ENCODE measurements at regions not wholly inside any gene's neighbourhood (a gene's known extent, or its start where the extent isn't known, plus 50 kb on each side); places are given as distances from the start of the nearest gene placed in this dataset.

DNA sequence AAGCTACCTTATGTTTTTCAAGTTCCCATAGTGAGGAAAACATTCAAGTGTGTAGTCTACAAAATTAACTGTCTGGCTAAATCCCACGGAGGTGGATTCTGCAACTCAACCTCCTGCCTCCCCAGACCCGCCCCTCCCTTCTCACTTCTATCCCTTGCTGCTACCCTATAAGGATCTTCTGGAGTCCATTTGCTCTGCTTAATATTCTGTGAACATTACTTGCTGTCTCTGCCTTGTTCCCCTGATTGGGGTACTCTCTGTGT, 163.2 kb downstream of the KCNE4 start:
- Histone ChIP-seq H3K9me3 (peaks cover 0 to 12% (median 4%) of the 10 kb centered on the region in 4 donors), H3K36me3 (no peaks in the 10 kb centered on the region), H3K4me3 (no peak overlapping the region), H3K4me1 (peaks cover 0 to 14% (median 11%) of the 10 kb centered on the region in 4 donors), H3K27ac (replicated peaks in 1 of 4) (peak overlapping the region in 2 of 4 donors; percentile 12 to 38), H3K27me3 (no peaks in the 10 kb centered on the region)
- TF ChIP-seq POLR2AphosphoS5 (IDR thresholded peaks at IDR 0.05), result no peak
- TF ChIP-seq, protein P1, sequence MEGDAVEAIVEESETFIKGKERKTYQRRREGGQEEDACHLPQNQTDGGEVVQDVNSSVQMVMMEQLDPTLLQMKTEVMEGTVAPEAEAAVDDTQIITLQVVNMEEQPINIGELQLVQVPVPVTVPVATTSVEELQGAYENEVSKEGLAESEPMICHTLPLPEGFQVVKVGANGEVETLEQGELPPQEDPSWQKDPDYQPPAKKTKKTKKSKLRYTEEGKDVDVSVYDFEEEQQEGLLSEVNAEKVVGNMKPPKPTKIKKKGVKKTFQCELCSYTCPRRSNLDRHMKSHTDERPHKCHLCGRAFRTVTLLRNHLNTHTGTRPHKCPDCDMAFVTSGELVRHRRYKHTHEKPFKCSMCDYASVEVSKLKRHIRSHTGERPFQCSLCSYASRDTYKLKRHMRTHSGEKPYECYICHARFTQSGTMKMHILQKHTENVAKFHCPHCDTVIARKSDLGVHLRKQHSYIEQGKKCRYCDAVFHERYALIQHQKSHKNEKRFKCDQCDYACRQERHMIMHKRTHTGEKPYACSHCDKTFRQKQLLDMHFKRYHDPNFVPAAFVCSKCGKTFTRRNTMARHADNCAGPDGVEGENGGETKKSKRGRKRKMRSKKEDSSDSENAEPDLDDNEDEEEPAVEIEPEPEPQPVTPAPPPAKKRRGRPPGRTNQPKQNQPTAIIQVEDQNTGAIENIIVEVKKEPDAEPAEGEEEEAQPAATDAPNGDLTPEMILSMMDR (IDR thresholded peaks at IDR 0.05), result no peak
- TF ChIP-seq EP300 (IDR thresholded peaks at IDR 0.05), result no peak
- no peak for TF ChIP-seq POLR2A (IDR thresholded peaks at IDR 0.05; ENCODE audit: low read depth)
- no peak for DNase-seq (ENCODE audit: extremely low spot score)
- 28% methylated on average over 2 of the region's 2 CpGs for whole genome bisulfite sequencing
- intact Hi-C loops (cut with DNase I), result no loop called here

DNA sequence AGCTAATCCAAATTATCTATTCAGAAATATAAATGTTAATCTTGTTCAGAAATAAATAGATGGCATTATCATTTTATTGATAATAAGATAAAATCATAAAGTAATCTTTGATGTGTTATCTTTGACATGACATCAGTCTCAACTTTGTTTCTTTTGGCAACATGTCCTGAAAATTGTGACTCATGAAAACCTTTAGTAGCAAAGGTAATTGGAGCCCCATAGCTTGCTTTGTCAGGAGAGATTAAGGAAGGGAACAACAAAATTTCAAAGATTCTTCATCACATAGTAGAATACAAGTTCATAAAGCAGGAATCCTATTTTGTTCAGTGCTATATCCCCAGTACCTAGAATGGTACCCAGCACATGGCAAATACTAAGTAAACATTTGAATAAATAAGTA, 165.4 kb downstream of the KCNE4 start:
- no peak overlapping the region for H3K27ac ChIP-seq (replicated peaks in 1 of 4)
- H3K4me1 ChIP-seq, result peaks cover 0 to 14% (median 11%) of the 10 kb centered on the region in 4 donors
- TF ChIP-seq, protein P1 (IDR thresholded peaks at IDR 0.05), result no peak
- TF ChIP-seq POLR2A (IDR thresholded peaks at IDR 0.05; ENCODE audit: low read depth) (no peak), POLR2AphosphoS5 (IDR thresholded peaks at IDR 0.05) (no peak), EP300 (IDR thresholded peaks at IDR 0.05) (no peak)
- no peaks in the 10 kb centered on the region for H3K36me3 ChIP-seq
- no peak for DNase-seq (ENCODE audit: extremely low spot score)
- no peaks in the 10 kb centered on the region for H3K27me3 ChIP-seq
- intact Hi-C loops (cut with DNase I), result no loop called here
- H3K4me3 ChIP-seq, result no peak overlapping the region
- H3K9me3 ChIP-seq, result no peaks in the 10 kb centered on the region

DNA sequence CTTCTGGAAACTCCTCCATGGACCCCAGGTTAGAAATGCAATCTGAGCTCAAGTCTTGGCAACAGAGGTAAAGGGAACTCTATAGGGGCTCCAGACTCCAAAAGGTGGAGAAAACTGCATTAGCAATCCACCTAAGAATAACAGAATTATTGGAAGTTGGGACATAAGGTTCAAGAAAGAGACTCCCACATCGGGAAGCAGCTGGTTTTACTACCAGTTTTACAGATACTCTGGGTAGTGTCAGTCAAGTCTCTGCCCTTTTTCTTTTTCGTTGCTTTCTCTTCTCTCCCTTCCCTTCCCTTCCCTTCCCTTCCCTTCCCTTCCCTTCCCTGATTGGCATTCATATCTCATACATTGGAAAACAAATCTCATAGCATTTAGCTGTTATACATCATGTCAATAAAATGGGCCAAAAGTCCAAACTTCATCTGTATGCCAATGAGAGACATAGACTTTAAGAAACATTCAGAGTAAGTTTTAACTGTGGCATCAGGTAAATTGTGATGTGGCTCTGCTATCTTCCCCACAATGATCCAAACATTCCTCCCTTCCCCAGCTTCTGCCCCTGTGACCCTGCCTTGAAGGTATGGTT, 166.7 kb downstream of the KCNE4 start:
- Histone ChIP-seq H3K9me3 (no peaks in the 10 kb centered on the region), H3K4me1 (peaks cover 0 to 14% (median 11%) of the 10 kb centered on the region in 4 donors), H3K27ac (replicated peaks in 1 of 4) (no peak overlapping the region), H3K27me3 (no peaks in the 10 kb centered on the region), H3K4me3 (no peak overlapping the region), H3K36me3 (no peaks in the 10 kb centered on the region)
- TF ChIP-seq POLR2AphosphoS5 (IDR thresholded peaks at IDR 0.05) (no peak), POLR2A (IDR thresholded peaks at IDR 0.05; ENCODE audit: low read depth) (no peak), EP300 (IDR thresholded peaks at IDR 0.05) (no peak)
- TF ChIP-seq, protein P1 (IDR thresholded peaks at IDR 0.05), result no peak
- 82% methylated on average over 2 of the region's 2 CpGs for WGBS
- no peak for DNase-seq (ENCODE audit: extremely low spot score)
- intact Hi-C loops (cut with DNase I), result no loop called here

DNA sequence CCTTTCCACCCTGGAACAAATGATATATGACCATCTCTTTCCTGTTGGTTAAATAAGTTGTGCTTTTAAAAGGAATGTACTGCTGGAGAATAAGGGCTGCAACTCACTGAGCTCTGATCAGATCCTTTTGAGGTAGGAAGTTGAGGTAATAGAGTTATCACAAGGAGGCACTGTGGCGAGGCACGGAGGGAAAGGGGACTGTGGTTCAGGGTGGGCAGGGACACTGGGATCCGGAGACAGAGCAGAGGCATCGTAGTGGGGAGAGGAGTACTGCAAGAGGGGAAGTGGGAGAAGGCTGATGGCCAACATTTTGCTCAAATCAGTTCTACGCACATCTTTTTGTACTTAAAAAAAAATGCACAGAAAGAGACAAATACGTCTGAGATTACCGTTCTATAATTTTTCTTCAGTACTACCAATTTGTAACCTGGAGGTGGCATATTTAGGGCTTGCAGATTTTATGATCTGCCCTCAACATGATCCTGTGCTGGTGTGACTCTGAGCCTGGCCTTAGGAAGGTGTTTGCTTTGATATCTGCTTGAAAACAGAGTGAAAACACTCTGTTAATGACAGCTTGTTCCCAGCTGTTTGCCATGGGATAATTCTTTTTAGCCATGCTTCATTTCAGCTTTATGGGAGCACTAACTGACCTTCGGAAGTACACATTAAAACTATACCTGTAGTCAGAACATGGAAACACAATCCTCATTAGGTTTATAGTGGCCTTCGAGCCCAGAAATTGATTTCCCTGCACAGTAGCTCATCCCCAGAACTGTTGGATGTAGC, 168.1 kb downstream of the KCNE4 start:
- H3K27ac ChIP-seq (replicated peaks in 1 of 4), result no peak overlapping the region
- WGBS, result 73% methylated on average over 9 of the region's 9 CpGs
- DNase-seq (ENCODE audit: extremely low spot score), result no peak
- H3K9me3 ChIP-seq, result no peaks in the 10 kb centered on the region
- H3K4me1 ChIP-seq, result peaks cover 0 to 6% (median 5%) of the 10 kb centered on the region in 4 donors
- H3K36me3 ChIP-seq, result no peaks in the 10 kb centered on the region
- no peaks in the 10 kb centered on the region for H3K27me3 ChIP-seq
- intact Hi-C loops (cut with DNase I), result no loop called here
- no peak for TF ChIP-seq POLR2A (IDR thresholded peaks at IDR 0.05; ENCODE audit: low read depth)
- TF ChIP-seq EP300 (IDR thresholded peaks at IDR 0.05), result no peak
- TF ChIP-seq POLR2AphosphoS5 (IDR thresholded peaks at IDR 0.05), result no peak
- TF ChIP-seq, protein P1 (IDR thresholded peaks at IDR 0.05), result no peak
- no peak overlapping the region for H3K4me3 ChIP-seq

DNA sequence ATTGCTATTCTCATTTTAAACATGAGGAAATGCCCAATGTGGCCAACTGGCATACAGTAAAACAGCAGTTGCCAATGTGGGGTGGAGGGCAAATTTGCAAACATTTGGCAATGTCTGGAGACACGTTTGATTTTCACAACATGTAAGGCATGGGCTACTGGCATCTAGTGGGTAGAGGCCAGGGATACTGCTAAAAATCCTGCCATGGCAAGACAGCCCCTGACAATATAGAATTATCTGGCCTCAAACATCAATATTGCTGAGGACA, 168.6 kb downstream of the KCNE4 start:
- no peak for DNase-seq (ENCODE audit: extremely low spot score)
- H3K4me3 ChIP-seq, result no peak overlapping the region
- no peaks in the 10 kb centered on the region for H3K36me3 ChIP-seq
- peaks cover 0 to 1% (median under 1%) of the 10 kb centered on the region in 4 donors for H3K4me1 ChIP-seq
- intact Hi-C loops (cut with DNase I), result no loop called here
- TF ChIP-seq EP300 (IDR thresholded peaks at IDR 0.05) (no peak), POLR2A (IDR thresholded peaks at IDR 0.05; ENCODE audit: low read depth) (no peak), POLR2AphosphoS5 (IDR thresholded peaks at IDR 0.05) (no peak)
- TF ChIP-seq, protein P1 (IDR thresholded peaks at IDR 0.05), result no peak
- H3K27ac ChIP-seq (replicated peaks in 1 of 4), result no peak overlapping the region
- 83% methylated on average over 1 of the region's 1 CpG for WGBS
- no peaks in the 10 kb centered on the region for H3K27me3 ChIP-seq
- no peaks in the 10 kb centered on the region for H3K9me3 ChIP-seq
